ENCODE measurements at regions not wholly inside any gene's neighbourhood (a gene's known extent, or its start where the extent isn't known, plus 50 kb on each side); places are given as distances from the start of the nearest gene placed in this dataset.

GRCh38 chr7:41504214-41504980, 198.5 kb downstream of the INHBA start:
- H3K27ac ChIP-seq: no peak overlapping the region
- TF ChIP-seq CTCF (conservative IDR thresholded peaks at IDR 0.05): no peak

GRCh38 chr7:41503438-41503837, 199.5 kb downstream of the INHBA start:
- no peak overlapping the region for H3K27ac ChIP-seq
- TF ChIP-seq CTCF (conservative IDR thresholded peaks at IDR 0.05): no peak

GRCh38 chr7:41501466-41501865, 201.4 kb downstream of the INHBA start:
- no peak for TF ChIP-seq CTCF (conservative IDR thresholded peaks at IDR 0.05)
- H3K27ac ChIP-seq: no peak overlapping the region

- no peak for TF ChIP-seq CTCF (conservative IDR thresholded peaks at IDR 0.05)
These were observed 201.9 kb downstream of the INHBA start for GRCh38 chr7:41501006-41501405.

GRCh38 chr7:41492603-41493002, 210.3 kb downstream of the INHBA start:
- H3K27ac ChIP-seq: no peak overlapping the region
- TF ChIP-seq CTCF (conservative IDR thresholded peaks at IDR 0.05): no peak

More at GRCh38 chr7:41501006-41501405, 201.9 kb downstream of the INHBA start:
- H3K27ac ChIP-seq: no peak overlapping the region

- no peak for TF ChIP-seq CTCF (conservative IDR thresholded peaks at IDR 0.05)
These were observed 210.9 kb downstream of the INHBA start for GRCh38 chr7:41491883-41492471.

GRCh38 chr7:41491308-41491707, 211.6 kb downstream of the INHBA start:
- no peak for TF ChIP-seq CTCF (conservative IDR thresholded peaks at IDR 0.05)
- H3K27ac ChIP-seq: no peak overlapping the region

More at GRCh38 chr7:41491883-41492471, 210.9 kb downstream of the INHBA start:
- H3K27ac ChIP-seq: no peak overlapping the region
